ENCODE measurements at regions not wholly inside any gene's neighbourhood (a gene's known extent, or its start where the extent isn't known, plus 50 kb on each side); places are given as distances from the start of the nearest gene placed in this dataset.

- no peak overlapping the region for H3K4me3 ChIP-seq
- H3K4me1 ChIP-seq, result peaks cover 37% of the 10 kb centered on the region
- no peaks in the 10 kb centered on the region for H3K27me3 ChIP-seq
- no peak overlapping the region for H3K27ac ChIP-seq
- TF ChIP-seq POLR2AphosphoS5 (IDR thresholded peaks at IDR 0.05; ENCODE audit: insufficient read depth in 1 of 2, low read depth in 1 of 2) (no peak), POLR2A (IDR thresholded peaks at IDR 0.05) (no peak)
- TF ChIP-seq, protein P1, sequence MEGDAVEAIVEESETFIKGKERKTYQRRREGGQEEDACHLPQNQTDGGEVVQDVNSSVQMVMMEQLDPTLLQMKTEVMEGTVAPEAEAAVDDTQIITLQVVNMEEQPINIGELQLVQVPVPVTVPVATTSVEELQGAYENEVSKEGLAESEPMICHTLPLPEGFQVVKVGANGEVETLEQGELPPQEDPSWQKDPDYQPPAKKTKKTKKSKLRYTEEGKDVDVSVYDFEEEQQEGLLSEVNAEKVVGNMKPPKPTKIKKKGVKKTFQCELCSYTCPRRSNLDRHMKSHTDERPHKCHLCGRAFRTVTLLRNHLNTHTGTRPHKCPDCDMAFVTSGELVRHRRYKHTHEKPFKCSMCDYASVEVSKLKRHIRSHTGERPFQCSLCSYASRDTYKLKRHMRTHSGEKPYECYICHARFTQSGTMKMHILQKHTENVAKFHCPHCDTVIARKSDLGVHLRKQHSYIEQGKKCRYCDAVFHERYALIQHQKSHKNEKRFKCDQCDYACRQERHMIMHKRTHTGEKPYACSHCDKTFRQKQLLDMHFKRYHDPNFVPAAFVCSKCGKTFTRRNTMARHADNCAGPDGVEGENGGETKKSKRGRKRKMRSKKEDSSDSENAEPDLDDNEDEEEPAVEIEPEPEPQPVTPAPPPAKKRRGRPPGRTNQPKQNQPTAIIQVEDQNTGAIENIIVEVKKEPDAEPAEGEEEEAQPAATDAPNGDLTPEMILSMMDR (IDR thresholded peaks at IDR 0.05), result no peak
- intact Hi-C loops (cut with DNase I), result no loop called here
- no peaks in the 10 kb centered on the region for H3K9me3 ChIP-seq
- H3K36me3 ChIP-seq, result no peaks in the 10 kb centered on the region
- no peak for DNase-seq (ENCODE audit: extremely low spot score in 2 of 2)
Measured at GRCh38 chr11:35079611-35080010, 59.4 kb upstream of the CD44 start.

GRCh38 chr11:35082321-35083180 is 56.4 kb upstream of the CD44 start:
- Histone ChIP-seq H3K9me3 (no peaks in the 10 kb centered on the region), H3K4me3 (no peak overlapping the region), H3K4me1 (peaks cover 52% of the 10 kb centered on the region), H3K27ac (peak overlapping the region; percentile 77), H3K36me3 (no peaks in the 10 kb centered on the region), H3K27me3 (no peaks in the 10 kb centered on the region)
- intact Hi-C loops (cut with DNase I), result no loop called here
- peak in 1 of 2 donors; percentile 25 for TF ChIP-seq POLR2AphosphoS5 (IDR thresholded peaks at IDR 0.05; ENCODE audit: insufficient read depth in 1 of 2, low read depth in 1 of 2)
- TF ChIP-seq, protein P1 (IDR thresholded peaks at IDR 0.05), result no peak
- DNase-seq (ENCODE audit: extremely low spot score in 2 of 2), result peak in 1 of 2 donors; percentile 85

- Histone ChIP-seq H3K27ac (peak overlapping the region; percentile 77), H3K36me3 (no peaks in the 10 kb centered on the region), H3K9me3 (no peaks in the 10 kb centered on the region), H3K4me3 (no peak overlapping the region), H3K4me1 (peaks cover 57% of the 10 kb centered on the region), H3K27me3 (no peaks in the 10 kb centered on the region)
- intact Hi-C loops (cut with DNase I), result no loop called here
- DNase-seq (ENCODE audit: extremely low spot score in 2 of 2), result no peak
- TF ChIP-seq POLR2A (IDR thresholded peaks at IDR 0.05) (no peak), POLR2AphosphoS5 (IDR thresholded peaks at IDR 0.05; ENCODE audit: insufficient read depth in 1 of 2, low read depth in 1 of 2) (no peak)
- TF ChIP-seq, protein P1 (IDR thresholded peaks at IDR 0.05), result no peak
Measured at GRCh38 chr11:35083181-35083430, 55.9 kb upstream of the CD44 start.

GRCh38 chr11:35083431-35084238 is 55.3 kb upstream of the CD44 start:
- Histone ChIP-seq H3K27ac (peak overlapping the region; percentile 77), H3K36me3 (no peaks in the 10 kb centered on the region), H3K4me1 (peaks cover 61% of the 10 kb centered on the region), H3K27me3 (no peaks in the 10 kb centered on the region), H3K4me3 (no peak overlapping the region), H3K9me3 (no peaks in the 10 kb centered on the region)
- DNase-seq (ENCODE audit: extremely low spot score in 2 of 2), result peak in 1 of 2 donors; percentile 92
- TF ChIP-seq POLR2A (IDR thresholded peaks at IDR 0.05), result no peak
- TF ChIP-seq, protein P1 (IDR thresholded peaks at IDR 0.05), result no peak
- TF ChIP-seq POLR2AphosphoS5 (IDR thresholded peaks at IDR 0.05; ENCODE audit: insufficient read depth in 1 of 2, low read depth in 1 of 2), result no peak
- intact Hi-C loops (cut with DNase I), result no loop called here

Measured in vagina (tissue), 2 donors.